Transverse colon (tissue), 4 donors: ENCODE measurements at regions not wholly inside any gene's neighbourhood (a gene's known extent, or its start where the extent isn't known, plus 50 kb on each side); places are given as distances from the start of the nearest gene placed in this dataset.

Source experiments
- DNase-seq: peaks from one replicate; pipeline ENCODE4 v3.0.0-alpha.2; 2019
- H3K27ac ChIP-seq, 4 donors: fragments of 200-600 bp; sonication (generic); 2 replicates each; pipeline ENCODE4 v1.5.1; 2016 to 2018; ENCODE audit warnings: inconsistent platforms in 4 of 4
- H3K27me3 ChIP-seq: fragments of 200-600 bp; sonication (generic); 2 replicates; pipeline ENCODE4 v1.5.1; 2017; ENCODE audit warnings: inconsistent platforms
- H3K36me3 ChIP-seq, 4 donors: fragments of 200-600 bp; sonication (generic); 2 replicates each; pipeline ENCODE4 v1.5.1; 2017 to 2019; ENCODE audit warnings: inconsistent platforms in 4 of 4
- H3K4me1 ChIP-seq, 4 donors: fragments of 200-600 bp; sonication (generic); 2 replicates each; pipeline ENCODE4 v1.5.1; 2017 to 2020; ENCODE audit warnings: inconsistent platforms in 4 of 4
- H3K4me3 ChIP-seq, 4 donors: fragments of 200-600 bp; sonication (generic); 1 replicate in 1 of 4; 2 replicates in 3 of 4; pipeline versions ENCODE4 v1.5.1 to v1.6.1; 2017 to 2019; ENCODE audit warnings: inconsistent platforms in 4 of 4
- H3K9me3 ChIP-seq, 2 donors: fragments of 200-600 bp; sonication (generic); 2 replicates each; pipeline ENCODE4 v1.5.1; 2017 to 2019; ENCODE audit warnings: inconsistent platforms in 2 of 2
- EP300 ChIP-seq: sonication (generic); formaldehyde crosslinking; IDR thresholded peaks from one replicate; pipeline ENCODE4 v1.6.1; 2017; ENCODE audit warnings: antibody characterized with exemption, low read depth
- POLR2A ChIP-seq: fragments of 450-650 bp; IDR thresholded peaks from one replicate; pipeline ENCODE4 v1.6.1; 2016; ENCODE audit warnings: antibody characterized with exemption, mild to moderate bottlenecking, moderate library complexity
- POLR2AphosphoS5 ChIP-seq, 3 donors: sonication (generic); formaldehyde crosslinking; IDR thresholded peaks; one replicate each; pipeline ENCODE4 v1.6.1; 2016; ENCODE audit warnings: antibody characterized with exemption in 3 of 3
- WGBS, 2 donors: methylation state at CpG; one replicate each; pipeline ENCODE4 v1.1.5; 2018; ENCODE audit warnings: low coverage in 1 of 2; 5-methylcytosine and 5-hydroxymethylcytosine counted together
- in situ Hi-C, 4 donors: fragments of 200-750 bp; cut with MboI; loops; one replicate each; pipeline versions ENCODE4 v1.15.0 to v1.15.1; 2017; ENCODE audit warnings: low sequenced_read_pairs in 3 of 4, low pct_ligation_motif_present in 1 of 4, low pct_unique_long_range_greater_than_20kb in 1 of 4
- intact Hi-C: fragments of 100-400 bp; cut with DNase I; formaldehyde crosslinking; loops from one replicate; pipeline ENCODE4 v1.15.1; 2023; ENCODE audit warnings: low total_unique reads
- TF ChIP-seq, protein P1 (sequence below), 5 experiments: fragments of 200-600 bp in 3 of 5; fragments of 450-650 bp in 2 of 5; sonication (generic) in 3 of 5; IDR thresholded peaks; 1 replicate in 2 of 5; 2 replicates in 3 of 5; pipeline ENCODE4 v1.5.1; 2016 to 2017; ENCODE audit warnings: antibody characterized with exemption in 5 of 5, inconsistent platforms in 3 of 5, mild to moderate bottlenecking in 2 of 5, moderate library complexity in 1 of 5

DNA sequence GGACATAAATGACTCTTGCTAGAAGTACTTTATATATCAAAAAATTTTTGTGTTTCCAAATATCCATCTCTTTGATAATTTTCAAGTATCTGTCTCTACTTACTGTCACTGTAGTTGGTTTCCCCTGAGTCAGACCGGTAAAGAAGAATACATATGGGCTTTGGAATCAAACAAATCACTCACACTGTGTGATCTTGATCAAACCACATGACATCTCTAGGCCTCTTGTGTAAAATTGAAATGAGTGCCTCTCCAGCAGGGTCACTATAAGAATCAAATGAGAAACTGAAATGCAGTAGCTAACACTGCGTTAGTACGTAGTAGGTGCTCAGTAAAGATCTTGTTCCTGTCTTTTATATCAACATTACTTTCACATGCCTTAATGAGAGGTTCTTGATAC is 314.6 kb upstream of the STT3B start:
- no peaks in the 10 kb centered on the region for H3K9me3 ChIP-seq
- in situ Hi-C loops: loop anchor here in 1 of 4 donors (10.0 kb wide), 1 partner anchor 237 kb away; no protein-coding TSS in a partner anchor
- H3K4me1 ChIP-seq: peaks cover 0 to 13% (median 3%) of the 10 kb centered on the region in 4 donors
- WGBS, 2 donors: 94 to 97% methylated on average over 3 of the region's 3 CpGs
- no peak overlapping the region for H3K4me3 ChIP-seq
- H3K27me3 ChIP-seq: no peaks in the 10 kb centered on the region
- no peak for DNase-seq
- TF ChIP-seq EP300 (no peak), POLR2AphosphoS5 (IDR thresholded peaks at IDR 0.05) (no peak), POLR2A (no peak)
- TF ChIP-seq, protein P1, sequence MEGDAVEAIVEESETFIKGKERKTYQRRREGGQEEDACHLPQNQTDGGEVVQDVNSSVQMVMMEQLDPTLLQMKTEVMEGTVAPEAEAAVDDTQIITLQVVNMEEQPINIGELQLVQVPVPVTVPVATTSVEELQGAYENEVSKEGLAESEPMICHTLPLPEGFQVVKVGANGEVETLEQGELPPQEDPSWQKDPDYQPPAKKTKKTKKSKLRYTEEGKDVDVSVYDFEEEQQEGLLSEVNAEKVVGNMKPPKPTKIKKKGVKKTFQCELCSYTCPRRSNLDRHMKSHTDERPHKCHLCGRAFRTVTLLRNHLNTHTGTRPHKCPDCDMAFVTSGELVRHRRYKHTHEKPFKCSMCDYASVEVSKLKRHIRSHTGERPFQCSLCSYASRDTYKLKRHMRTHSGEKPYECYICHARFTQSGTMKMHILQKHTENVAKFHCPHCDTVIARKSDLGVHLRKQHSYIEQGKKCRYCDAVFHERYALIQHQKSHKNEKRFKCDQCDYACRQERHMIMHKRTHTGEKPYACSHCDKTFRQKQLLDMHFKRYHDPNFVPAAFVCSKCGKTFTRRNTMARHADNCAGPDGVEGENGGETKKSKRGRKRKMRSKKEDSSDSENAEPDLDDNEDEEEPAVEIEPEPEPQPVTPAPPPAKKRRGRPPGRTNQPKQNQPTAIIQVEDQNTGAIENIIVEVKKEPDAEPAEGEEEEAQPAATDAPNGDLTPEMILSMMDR (IDR thresholded peaks at IDR 0.05): no peak
- H3K27ac ChIP-seq: no peak overlapping the region
- intact Hi-C loops: no loop called here
- H3K36me3 ChIP-seq: no peaks in the 10 kb centered on the region

DNA sequence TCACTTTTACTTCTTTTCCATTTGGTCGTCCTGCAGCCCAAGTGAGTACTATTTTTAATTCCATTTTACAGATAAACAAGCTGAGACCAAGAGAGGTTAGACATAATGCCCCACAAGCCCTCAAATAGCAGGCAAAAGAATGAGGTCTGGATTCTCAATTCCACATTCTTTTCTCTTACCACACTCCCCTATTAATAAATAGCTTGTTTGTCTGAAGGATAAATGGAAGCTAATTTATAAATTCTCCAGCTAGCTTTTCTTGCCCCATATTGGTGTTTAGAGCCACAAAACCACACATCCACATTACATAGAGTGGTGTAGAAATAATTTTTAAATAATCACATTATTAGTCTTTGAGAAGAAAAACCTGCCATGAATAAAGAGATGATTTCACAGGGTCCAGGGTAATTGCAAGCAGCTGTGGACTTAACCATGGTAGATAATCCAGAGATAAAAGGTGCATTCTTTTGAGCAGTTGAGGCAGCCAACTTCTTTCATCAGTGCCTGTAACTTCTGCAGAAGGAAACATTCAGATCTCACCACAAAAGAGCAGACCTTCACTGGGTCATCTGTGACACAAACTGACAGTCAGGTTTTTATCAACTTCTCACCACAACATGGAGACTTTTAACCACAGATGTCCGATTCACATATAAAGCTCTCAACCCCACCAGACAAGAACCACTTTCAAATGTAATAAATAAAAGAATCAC is 313.4 kb upstream of the STT3B start:
- Histone ChIP-seq H3K4me3 (no peak overlapping the region), H3K4me1 (peaks cover 0 to 3% (median 0%) of the 10 kb centered on the region in 4 donors), H3K9me3 (no peaks in the 10 kb centered on the region), H3K36me3 (no peaks in the 10 kb centered on the region), H3K27ac (no peak overlapping the region), H3K27me3 (no peaks in the 10 kb centered on the region)
- DNase-seq: no peak
- TF ChIP-seq POLR2AphosphoS5 (IDR thresholded peaks at IDR 0.05) (no peak), EP300 (no peak), POLR2A (no peak)
- TF ChIP-seq, protein P1 (IDR thresholded peaks at IDR 0.05): no peak
- intact Hi-C loops (no loop called here), in situ Hi-C loops (loop anchor here in 1 of 4 donors (10.0 kb wide), 1 partner anchor 236 kb away; no protein-coding TSS in a partner anchor)
- WGBS, 2 donors: 57 to 71% methylated on average over 2 of the region's 2 CpGs

- intact Hi-C loops: no loop called here
- Histone ChIP-seq H3K4me1 (no peaks in the 10 kb centered on the region), H3K36me3 (no peaks in the 10 kb centered on the region), H3K27me3 (no peaks in the 10 kb centered on the region), H3K9me3 (no peaks in the 10 kb centered on the region), H3K27ac (no peak overlapping the region), H3K4me3 (no peak overlapping the region)
- 85 to 98% methylated on average over 4 of the region's 4 CpGs for WGBS, 2 donors
- in situ Hi-C loops: no loop called here
- TF ChIP-seq, protein P1 (IDR thresholded peaks at IDR 0.05): no peak
- TF ChIP-seq EP300 (no peak), POLR2AphosphoS5 (IDR thresholded peaks at IDR 0.05) (no peak), POLR2A (no peak)
- no peak for DNase-seq
These were observed 312.3 kb upstream of the STT3B start for GRCh38 chr3:31220431-31220830.

DNA sequence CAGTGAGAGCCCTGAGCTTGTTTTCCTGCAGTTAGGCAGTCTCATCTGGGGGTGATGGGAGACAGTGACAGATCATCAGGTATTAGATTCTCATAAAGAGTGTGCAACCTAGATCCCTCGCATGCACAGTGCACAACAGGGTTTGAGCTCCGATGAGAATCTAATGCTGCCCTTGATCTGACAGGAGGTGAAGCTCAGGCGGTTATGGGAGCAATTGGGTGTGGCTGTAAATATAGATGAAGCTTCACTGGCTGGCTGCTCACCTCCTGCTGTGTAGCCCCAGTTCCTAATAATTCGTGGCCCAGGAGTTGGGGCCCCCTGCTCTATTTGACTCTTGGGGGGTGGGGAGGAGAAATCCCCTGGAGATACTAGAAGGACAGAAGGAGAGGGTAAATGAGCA is 309.4 kb upstream of the STT3B start:
- Histone ChIP-seq H3K4me3 (no peak overlapping the region), H3K27me3 (no peaks in the 10 kb centered on the region), H3K9me3 (no peaks in the 10 kb centered on the region), H3K36me3 (no peaks in the 10 kb centered on the region), H3K27ac (no peak overlapping the region), H3K4me1 (peaks cover 0 to 8% (median 0%) of the 10 kb centered on the region in 4 donors)
- no peak for TF ChIP-seq EP300
- TF ChIP-seq, protein P1 (IDR thresholded peaks at IDR 0.05): no peak
- TF ChIP-seq POLR2A: no peak
- TF ChIP-seq POLR2AphosphoS5 (IDR thresholded peaks at IDR 0.05): no peak
- intact Hi-C loops: no loop called here
- in situ Hi-C loops: no loop called here
- WGBS, 2 donors: 84 to 86% methylated on average over 2 to 4 of the region's 4 CpGs
- no peak for DNase-seq
